ENCODE measurements at regions not wholly inside any gene's neighbourhood (a gene's known extent, or its start where the extent isn't known, plus 50 kb on each side); places are given as distances from the start of the nearest gene placed in this dataset.

- TF ChIP-seq CTCF (conservative IDR thresholded peaks at IDR 0.05; ENCODE audit: control insufficient read depth, insufficient read depth, low read depth, low read length): no peak
- DNase-seq (ENCODE audit: low read depth): no peak
- H3K4me3 ChIP-seq (ENCODE audit: control insufficient read depth, low read depth, low read length): no peak overlapping the region
Observed at GRCh38 chr12:124679047-124679446, 111.6 kb upstream of the NCOR2 start.

- no peak for TF ChIP-seq CTCF (conservative IDR thresholded peaks at IDR 0.05; ENCODE audit: control insufficient read depth, insufficient read depth, low read depth, low read length)
- no peak for DNase-seq (ENCODE audit: low read depth)
- H3K4me3 ChIP-seq (ENCODE audit: control insufficient read depth, low read depth, low read length): no peak overlapping the region
Observed at GRCh38 chr12:124678421-124678893, 111.0 kb upstream of the NCOR2 start.

- no peak for DNase-seq (ENCODE audit: low read depth)
- H3K4me3 ChIP-seq (ENCODE audit: control insufficient read depth, low read depth, low read length): no peak overlapping the region
- no peak for TF ChIP-seq CTCF (conservative IDR thresholded peaks at IDR 0.05; ENCODE audit: control insufficient read depth, insufficient read depth, low read depth, low read length)
Observed at GRCh38 chr12:124677552-124678356, 110.3 kb upstream of the NCOR2 start.

GRCh38 chr12:124676714-124677462 lies 109.5 kb upstream of the NCOR2 start:
- DNase-seq (ENCODE audit: low read depth): no peak
- no peak for TF ChIP-seq CTCF (conservative IDR thresholded peaks at IDR 0.05; ENCODE audit: control insufficient read depth, insufficient read depth, low read depth, low read length)
- no peak overlapping the region for H3K4me3 ChIP-seq (ENCODE audit: control insufficient read depth, low read depth, low read length)

GRCh38 chr12:124675881-124676713 lies 108.7 kb upstream of the NCOR2 start:
- H3K4me3 ChIP-seq (ENCODE audit: control insufficient read depth, low read depth, low read length): no peak overlapping the region
- peak; percentile 58 for DNase-seq (ENCODE audit: low read depth)
- TF ChIP-seq CTCF (conservative IDR thresholded peaks at IDR 0.05; ENCODE audit: control insufficient read depth, insufficient read depth, low read depth, low read length): no peak

- H3K4me3 ChIP-seq (ENCODE audit: control insufficient read depth, low read depth, low read length): no peak overlapping the region
- no peak for TF ChIP-seq CTCF (conservative IDR thresholded peaks at IDR 0.05; ENCODE audit: control insufficient read depth, insufficient read depth, low read depth, low read length)
- no peak for DNase-seq (ENCODE audit: low read depth)
Observed at GRCh38 chr12:124674937-124675336, 107.5 kb upstream of the NCOR2 start.

All from fibroblast of mammary gland (primary cell).